ENCODE measurements at regions not wholly inside any gene's neighbourhood (a gene's known extent, or its start where the extent isn't known, plus 50 kb on each side); places are given as distances from the start of the nearest gene placed in this dataset.

DNA sequence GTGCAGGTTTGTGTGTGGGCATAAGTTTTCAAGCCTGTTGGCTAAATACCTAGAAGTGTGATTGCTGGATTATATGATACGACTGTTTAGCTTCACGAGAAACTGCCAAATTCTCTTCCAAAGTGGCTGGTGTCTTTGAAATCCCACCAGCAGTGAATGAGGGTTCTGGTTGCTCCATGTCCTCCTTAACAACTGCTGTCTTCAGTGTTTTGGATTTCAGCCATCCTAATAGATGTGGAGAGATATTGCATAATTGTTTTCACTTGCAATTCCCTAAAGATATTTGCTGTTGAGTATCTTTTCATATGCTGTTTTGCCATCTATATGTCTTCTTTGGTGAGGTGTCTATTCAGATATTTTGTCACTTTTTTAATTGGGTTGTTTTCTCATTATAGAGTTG is 390.5 kb downstream of the ZNF536 start:
- no peak for DNase-seq

DNA sequence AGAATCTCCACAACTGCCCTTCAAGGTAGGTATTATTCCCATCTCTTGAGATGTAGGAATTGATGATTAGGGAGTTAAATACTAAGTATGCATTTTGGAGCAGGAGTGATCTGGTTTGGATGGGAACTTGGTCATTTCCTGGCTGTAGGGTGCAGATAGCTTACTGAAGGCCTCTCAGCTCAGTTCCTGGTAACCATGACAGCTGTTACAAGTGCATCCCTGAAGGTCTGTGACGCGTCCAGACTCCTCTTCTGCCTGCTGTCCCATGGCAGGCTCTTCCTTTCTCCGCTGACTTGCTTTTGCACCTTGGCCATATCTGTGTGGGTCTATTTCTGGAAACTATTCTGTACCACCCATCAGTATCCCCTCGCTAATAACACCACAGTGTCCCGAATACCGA is 387.8 kb downstream of the ZNF536 start:
- no peak for DNase-seq

DNA sequence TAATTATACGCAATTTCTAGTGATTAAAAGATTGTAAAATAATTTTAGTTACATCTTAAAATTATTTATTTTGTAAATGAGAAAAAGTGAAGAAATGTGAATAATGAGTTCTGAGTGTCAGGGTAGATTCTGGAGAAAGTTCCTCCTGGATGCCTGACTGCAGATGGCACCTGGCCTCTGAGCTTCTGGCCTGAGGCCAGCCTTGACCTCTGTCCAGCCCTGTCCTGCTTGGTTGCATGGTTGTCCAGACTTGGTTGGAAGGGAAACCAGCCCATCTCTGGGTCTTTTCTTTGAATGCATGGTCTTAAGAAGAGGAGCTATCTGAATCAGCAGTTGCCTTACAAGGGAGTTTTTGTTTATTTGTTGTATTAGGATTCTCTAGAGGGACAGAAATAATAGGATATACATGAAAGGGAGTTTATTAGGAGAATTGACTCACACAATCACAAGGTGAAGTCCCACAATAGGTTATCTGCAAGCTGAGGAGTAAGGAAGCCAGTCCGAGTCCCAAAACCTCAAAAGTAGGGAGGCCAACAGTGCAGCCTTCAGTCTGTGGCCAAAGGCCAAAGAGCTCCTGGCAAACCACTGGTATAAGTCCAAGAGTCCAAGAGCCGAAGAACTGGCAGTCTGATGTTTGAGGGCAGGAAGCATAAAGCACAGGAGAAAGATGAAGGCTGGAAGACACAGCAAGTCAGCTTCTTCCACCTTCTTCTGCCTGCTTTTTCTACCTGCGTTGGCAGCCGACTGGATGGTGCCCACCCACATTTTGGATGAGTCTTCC is 385.8 kb downstream of the ZNF536 start:
- DNase-seq = no peak

DNA sequence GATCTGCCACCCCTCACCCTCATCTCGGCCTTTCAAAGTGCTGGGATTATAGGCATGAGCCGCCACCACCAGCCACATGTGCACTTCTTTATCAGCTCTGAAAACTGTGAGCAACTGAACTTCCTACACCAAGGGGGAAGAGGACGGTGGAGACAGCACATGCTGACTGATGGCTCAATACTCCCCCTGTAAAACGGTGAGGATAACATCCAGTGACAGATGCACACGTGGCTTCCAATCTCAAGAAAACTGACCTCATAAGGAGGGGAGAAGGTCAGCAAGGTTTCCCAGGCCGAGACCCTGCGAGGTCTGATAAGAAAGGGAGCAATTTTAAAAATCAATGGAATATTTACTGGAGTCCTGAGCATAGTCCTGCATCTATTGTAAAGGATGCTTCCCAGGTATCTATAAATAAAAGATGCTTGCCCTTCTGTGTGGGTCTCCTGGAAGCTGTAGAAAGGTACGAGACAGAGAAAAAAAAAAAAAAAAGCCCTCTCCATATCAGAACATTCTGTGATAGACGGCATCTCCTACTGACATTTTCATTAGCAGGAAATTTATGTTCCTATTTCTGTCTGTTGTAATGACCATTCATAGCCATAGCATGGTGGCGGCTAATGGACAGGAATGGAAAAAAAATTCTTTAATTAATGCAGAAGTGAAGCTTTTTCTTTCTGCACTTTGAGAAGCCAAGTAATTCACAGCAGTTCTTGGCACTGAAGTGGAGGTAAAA is 385.1 kb downstream of the ZNF536 start:
- no peak for DNase-seq

DNA sequence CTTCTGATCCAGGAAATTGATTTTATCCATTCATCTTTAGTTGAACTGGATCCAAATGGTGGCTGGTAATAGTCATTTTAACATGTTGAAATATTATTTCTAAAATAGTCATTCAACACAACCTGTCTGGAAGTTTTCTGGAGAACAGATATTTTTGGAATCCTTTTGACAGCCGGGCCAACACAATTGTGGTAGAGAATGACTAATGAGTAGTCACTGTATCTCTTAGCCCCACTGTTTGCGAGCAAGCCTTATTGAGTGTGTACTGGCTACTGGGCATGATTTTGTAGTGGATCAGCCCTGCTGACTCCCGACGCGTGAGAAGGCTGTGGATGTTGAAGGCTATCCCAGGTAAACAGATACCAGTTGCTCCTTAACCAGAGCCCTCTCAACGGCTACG is 383.4 kb downstream of the ZNF536 start:
- DNase-seq = no peak

DNA sequence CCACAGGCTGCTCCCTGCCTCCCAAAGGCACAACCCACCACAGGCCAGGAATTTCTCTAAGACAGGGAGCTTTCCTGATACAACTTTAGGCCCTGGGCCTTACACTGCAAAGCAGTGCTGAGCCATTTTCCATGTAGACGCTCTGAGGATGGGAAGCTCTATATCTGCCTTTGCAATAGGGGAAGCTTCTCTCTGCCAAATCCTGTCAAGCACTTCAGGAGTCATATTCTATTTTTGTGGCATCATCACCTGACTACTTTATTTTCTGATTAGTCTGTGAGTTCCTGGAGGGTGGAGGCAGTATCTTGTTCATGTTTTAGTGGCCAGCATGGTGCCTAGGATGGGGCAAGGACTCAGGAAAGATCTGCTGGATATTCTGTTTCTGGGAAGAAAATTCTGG is 382.0 kb downstream of the ZNF536 start:
- no peak for DNase-seq

DNA sequence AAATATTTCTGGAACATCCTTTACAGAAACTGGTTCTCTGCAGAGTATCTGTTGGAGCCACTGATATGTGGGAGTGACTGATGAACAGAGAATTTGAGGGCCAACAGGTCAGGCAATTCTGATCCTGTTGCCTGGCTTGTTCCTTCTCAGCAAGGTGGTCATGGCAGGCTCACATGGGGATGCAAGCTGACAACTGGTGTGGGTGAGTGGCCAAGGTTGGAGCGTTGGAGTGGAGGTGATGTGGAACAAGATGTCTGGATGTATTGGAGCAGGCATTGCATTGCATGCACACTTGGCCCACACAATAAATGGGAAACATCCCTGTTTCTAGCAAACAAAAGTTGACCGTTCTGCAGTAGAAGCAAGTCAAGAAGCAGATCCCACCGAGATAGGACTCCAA is 380.7 kb downstream of the ZNF536 start:
- DNase-seq = no peak

DNA sequence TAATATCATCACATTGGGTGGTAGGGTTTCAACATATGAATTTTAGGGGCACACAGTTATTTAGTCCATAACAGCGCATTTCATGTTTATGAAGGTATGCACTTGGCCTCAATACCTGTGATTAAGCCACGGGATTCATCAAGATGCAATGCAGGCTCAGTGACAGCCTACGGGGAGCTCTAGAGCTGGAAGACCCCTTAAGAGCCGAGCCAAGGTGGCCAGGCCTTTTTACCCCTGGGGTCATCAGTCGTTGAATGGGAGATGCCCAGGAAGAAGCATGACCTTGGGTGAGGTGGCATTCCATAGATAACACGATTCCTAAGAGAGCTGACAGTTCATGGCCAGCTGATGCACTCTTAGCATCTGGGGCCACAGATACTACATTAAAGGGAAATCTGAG is 380.0 kb downstream of the ZNF536 start:
- DNase-seq = no peak

DNA sequence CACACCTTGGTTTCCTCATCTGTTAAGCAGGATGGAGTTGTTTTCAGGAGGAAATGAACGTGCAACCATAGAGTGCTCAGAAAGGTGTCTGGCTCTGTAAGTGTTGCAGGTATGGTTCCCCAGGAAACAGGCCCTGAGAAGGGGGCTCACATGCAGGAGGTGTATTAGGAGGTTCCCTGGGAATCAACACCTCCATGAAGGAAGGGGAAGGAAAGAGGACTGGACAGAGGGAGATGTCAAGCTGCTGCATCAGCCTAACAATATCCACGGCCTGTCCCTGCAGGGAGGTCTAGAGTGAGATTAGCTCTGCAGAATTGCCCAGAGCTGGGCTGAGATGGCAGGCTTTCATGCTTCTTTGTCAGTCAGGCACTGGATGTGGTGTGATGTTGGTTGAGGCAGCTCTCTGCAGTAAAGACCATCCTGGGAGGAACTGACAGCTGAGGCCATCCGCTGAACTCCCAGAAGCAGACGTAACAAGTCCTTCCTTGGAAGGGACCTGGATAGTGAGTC is 373.3 kb downstream of the ZNF536 start:
- no peak for DNase-seq

DNA sequence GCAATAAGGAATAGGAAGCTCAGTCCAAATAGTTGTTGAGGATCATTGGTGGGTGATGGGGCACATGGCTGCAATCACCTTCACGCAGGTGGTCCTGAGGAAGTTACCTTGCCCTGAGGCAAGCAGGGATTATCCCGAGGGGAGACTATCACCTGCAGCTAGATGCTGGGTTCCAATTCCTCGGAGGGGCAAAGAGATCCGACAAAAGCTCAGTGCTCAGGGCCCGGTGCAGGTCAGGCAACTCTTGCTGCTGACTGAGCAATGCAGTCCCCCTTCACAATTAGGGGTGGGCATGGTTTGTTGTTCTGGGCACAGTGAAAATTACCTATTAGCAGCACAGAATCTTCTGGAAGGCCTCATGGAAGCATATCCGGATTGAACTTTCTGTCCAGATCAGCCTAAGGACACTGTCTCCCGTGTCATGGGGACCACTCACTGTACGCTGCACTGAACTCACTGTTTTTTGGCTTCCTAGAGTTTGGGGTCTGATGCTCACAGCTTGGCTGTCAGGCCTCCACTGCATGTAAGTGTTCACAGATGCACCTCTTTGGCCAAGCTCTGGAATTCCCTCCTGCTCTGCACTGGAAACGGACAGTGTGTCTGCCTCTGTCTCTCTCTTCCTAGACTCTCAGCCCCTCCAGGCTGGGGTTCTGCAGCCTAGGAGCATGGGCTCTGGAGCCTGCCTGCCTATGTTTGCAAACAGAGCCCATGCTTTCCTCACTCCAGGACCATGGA is 372.7 kb downstream of the ZNF536 start:
- DNase-seq = no peak

DNA sequence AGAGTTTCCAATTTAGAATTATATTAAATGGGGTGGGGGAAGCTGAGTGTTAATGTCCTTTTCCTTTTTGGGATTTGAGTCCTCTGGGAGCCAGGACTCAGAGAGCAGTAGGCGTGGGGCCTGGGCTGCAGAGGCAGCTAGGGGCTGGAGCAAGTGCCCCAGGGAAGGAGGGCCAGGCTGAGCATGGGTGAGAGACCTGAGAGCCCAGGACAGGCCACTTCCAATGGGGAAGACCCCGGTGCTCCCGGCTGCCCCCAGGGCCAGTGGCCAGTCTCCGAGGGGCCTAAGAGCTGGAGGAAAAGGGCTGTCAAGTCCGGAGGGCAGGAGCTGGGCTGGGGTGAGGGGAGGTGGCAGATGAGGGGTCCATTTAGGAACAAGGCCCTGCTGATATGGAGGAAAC is 371.5 kb downstream of the ZNF536 start:
- no peak for DNase-seq

DNA sequence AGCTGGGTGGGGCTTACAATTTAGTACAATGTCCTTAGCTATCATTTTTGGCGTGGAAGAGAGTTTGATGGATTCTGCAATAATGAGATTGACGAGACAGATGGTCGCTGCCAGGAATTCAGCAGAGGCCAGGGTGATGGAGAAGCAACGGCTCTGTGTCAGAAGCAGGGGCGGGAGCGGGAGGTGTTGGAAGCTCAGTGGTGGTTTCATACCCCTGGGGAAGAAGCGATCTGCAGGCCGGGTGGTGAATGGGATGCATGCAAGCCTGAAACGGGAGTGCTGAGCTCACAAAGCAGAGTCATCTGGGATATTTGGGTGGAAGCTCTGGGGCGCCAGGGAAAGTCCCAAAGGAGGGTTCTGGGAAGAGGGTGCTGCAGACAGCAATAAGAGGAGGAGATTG is 370.8 kb downstream of the ZNF536 start:
- DNase-seq = no peak

DNA sequence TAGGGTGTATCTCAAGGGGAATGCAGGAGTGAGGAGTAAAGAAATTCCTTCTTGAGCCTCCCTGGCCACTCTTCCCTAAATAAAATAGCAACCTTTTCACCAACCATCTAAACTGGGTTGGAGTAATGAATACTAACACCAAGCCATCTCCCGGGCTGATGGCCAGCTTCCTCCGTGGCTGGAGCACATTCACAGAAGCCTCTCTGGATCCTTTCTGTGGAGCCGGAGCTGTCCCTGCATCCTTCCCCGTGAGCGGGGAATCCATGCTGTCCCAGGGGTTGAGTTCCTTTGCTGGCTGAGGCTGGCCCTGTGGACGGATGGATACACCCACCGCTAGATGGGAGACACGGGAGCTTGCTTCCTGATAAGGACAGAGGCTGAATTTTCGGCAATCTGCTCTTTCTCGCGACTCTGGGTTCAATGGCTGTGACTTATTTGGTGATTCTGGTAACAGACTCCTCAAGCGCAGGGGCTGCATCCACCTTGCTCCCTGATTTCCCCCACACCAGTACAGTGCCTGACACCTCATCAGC is 370.3 kb downstream of the ZNF536 start:
- no peak for DNase-seq

DNA sequence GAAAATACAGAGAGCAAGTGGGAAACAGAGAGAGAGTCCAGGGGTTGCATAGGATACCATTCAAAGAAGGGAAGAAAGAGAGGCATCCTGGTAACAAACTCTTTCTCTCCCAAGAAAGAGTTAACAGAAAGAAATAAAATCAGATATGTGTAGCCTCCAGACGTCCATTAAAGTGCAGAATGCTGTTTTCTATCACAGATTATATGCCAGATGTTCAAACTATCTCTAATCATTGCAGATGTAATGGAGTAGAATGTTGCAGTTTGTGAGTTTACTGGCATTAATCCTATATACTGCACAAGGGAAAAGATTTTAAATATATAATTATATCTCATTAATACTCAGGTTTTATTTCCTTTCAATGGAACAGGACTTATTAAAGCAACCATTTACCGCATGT is 369.4 kb downstream of the ZNF536 start:
- no peak for DNase-seq

DNA sequence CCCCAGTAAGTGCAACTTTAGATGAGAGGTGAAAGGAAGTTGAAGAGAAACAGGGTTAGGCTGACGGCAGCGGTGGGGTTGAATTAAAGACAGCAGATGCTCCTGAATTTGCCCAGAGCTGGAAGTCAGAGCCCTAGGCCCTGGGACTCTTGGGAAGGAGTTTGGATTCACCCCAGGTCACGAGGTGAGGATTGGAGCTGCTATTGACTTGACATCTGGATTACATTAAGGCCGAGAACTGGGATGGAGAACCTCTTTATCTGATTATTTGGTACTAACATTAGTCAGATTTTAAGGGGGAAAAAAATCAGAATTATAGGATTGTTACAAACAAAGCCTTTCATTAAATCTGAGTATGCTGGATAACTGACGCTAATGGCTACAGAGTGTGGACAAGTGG is 367.2 kb downstream of the ZNF536 start:
- no peak for DNase-seq

DNA sequence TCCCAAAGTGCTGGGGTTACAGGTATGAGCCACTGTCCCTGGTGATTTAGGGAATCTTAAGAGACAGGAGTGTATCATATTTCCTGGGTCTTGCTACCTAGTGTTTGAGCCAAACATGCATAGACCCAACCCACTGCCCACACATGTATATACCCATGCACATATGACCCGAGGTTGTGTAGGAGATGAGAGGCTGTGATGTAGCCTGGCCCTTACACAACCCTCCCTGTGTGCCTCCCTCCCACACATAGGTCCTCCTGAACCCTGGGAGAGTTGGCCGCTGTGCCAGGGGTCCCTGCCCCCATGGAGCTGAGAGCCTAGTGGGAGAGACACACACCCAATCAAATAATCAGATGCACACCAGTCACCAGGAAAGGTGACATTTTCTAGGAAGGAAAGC is 365.9 kb downstream of the ZNF536 start:
- DNase-seq = no peak

DNA sequence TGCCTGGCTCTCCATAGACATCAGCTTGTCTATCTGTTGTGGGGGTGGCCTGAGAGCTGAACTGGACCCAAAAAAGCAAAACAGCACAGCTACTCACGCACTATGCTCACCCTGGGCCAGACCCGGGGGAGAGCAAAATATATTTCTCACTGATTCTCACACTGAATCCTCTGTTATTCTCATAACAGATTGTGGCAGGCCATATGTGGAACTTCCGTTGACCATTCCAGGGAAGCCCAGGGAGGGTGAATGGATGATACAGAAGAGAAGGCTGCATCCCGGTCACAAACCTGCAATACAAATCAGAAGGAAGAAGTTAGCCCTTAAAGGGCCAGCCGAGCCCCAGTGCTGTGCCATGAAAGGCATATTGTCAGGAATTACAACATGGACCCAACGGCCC is 362.5 kb downstream of the ZNF536 start:
- DNase-seq = no peak

DNA sequence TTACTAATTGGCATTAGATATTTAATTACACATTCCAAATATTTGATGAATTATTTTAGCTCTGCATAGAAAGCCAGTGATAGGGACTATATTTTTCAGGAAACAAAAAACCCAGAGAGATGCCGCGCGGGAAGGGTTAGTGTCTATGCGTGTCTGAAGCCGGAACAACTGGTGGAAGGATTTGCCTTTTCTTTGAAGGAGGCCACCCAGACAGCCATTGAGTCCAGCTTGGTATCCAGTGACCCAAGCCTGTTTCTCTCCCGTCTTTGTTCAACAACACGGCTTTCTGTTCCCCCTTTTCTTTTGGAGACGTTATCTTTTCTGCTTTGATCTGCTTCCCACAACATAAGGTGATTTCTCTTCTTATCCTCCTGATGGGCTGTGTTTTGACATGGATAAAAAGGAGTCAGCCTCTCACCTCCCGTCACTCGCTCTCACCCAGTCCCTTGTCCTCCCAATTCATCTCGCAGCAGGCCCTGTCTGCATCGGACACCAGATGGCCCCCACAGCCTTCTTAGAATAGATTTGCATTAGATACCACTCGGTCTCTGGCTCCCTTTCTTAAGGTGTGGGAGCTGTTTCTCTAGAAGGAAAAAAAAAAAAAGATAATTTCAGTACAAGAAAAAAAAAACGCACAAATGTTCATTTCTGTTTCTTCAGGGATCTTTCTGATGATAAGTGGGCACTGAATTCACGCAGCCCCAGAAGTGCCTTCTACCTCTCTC is 361.8 kb downstream of the ZNF536 start:
- no peak for DNase-seq

DNA sequence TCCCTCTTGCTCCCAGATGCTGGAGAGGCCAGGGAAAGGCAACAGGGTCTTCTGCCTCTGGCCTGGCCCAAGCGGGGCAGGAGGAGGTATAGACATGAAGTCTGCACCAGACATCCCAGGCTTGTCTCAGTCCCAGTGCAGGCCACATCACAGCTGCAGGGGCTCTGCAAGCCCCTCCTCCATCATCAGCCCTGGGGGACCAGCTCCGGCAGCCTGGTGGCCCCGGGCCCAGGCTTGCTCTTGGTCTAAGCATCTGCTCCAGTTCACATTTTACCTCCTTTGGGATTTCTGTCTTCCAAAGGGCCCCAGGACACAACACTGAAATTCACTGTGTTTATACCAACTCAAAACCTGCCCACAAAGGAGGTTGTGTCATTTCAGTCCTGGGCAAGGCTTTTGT is 359.4 kb downstream of the ZNF536 start:
- DNase-seq = no peak

DNA sequence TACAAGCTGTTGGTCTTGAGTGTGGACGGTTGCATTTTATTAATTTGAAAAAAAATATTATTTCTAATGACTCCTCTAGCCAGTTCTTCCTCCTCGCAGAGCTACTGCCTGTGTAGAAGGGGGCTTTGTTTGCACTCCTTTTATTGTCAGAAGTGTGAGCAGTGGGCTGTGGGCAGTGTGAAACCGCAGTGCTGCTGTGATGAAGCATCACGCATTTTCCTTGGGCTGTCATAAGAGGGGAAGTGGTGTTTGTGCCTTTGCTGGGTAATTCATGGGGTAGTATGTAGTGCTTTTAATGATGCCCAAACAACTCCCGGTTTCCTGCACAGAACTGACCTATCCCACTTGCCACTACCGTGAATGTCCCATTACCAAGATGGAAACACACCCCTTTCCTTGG is 357.3 kb downstream of the ZNF536 start:
- no peak for DNase-seq

DNA sequence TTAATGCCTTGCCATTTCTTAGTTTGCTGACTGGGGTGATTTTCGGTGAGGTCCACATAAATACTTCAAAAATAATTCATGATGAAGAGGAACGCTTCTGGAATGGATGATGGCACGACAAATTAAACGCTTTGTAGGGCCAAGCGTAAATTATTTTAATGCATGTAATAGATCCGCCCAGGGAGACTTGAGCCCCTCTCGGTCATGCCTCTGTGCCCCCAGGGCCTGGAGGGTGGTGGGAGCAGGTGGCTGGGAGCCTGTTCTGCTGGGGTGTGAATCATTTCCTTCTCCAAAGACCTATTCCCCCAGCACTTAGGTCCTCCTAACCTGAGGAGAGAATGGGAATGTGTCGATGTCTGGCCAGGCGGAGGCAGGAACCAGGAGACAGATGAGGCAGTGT is 350.6 kb downstream of the ZNF536 start:
- DNase-seq = no peak

DNA sequence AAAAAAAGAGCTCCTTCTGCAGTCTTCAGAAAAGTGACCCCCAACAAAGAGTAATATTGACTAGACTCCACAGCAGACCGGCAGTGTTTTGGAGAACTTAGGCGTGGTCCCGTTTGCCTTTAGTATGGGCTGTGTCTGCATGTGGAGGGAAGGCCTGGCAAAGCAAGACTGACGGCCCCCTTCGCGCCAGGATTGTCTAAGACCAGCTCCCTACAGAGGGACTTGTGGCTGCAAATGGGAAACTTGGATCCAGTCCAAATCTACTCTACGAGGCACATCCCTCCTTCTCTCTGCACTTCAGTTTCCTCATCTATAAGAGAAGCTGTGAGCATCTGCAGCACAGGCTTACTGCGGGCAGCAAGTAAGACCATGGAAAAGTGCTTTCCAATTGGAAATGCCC is 350.0 kb downstream of the ZNF536 start:
- no peak for DNase-seq

DNA sequence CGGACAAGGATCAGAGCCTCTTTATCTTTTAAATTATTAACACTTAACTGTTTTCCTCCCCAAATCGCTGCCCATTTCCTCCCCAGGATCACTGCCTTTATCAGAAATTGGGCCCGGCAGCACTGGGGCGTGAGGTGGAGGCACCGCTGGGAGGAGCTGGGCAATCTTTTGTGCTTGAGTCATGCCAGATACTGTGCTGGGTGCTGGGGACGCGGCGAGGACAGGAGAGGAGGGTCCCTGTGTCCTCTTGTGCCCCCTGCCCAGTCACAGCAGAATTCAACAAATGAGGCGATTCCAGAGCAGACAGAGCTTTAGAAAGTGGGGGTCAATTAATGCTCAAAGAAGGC is 347.8 kb downstream of the ZNF536 start:
- DNase-seq = no peak

Measured in NCI-H1436 treated with DMSO at 0.1 percent for 48 hours (cell line).